ENCODE measurements at regions not wholly inside any gene's neighbourhood (a gene's known extent, or its start where the extent isn't known, plus 50 kb on each side); places are given as distances from the start of the nearest gene placed in this dataset.

- DNase-seq: no peak
Measured at GRCh38 chr3:168570404-168571155, 474.9 kb upstream of the GOLIM4 start.

DNA sequence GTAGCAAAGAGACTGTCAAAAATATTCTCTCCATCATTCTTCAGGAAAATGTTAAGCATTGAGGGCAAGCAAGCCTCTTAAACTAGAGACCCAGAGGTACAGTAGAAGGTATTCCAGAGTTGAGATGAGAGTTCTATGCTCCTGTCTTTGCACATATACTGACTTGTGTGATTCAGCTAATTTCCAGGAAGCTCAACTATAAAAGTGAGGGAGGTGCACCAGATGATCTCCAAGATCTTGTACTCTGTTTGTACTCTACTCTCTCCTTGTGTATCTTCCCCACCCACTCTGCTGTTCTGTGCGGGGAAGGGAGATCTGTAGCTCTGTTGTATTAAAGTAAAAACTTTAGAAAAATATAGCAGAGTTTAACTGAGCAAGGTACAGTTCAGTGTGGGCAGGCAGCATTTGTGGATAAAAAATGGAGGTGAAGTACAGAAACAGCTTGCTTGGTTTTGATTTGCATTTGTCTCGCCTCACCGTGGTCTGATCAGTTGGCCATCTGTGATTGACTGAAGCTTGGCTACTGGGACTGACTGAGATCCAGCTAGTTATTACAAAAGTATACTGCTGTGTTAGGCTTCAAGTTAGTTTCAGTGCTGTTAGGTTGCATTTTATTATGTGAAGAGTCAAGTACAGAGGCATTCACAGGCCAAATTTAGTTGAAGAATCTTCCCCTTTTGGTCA lies 463.1 kb upstream of the GOLIM4 start:
- no peak for DNase-seq

- no peak for DNase-seq
Measured at GRCh38 chr3:168552251-168552650, 456.5 kb upstream of the GOLIM4 start.

- no peak for DNase-seq
Measured at GRCh38 chr3:168548719-168549118, 453.0 kb upstream of the GOLIM4 start.

DNA sequence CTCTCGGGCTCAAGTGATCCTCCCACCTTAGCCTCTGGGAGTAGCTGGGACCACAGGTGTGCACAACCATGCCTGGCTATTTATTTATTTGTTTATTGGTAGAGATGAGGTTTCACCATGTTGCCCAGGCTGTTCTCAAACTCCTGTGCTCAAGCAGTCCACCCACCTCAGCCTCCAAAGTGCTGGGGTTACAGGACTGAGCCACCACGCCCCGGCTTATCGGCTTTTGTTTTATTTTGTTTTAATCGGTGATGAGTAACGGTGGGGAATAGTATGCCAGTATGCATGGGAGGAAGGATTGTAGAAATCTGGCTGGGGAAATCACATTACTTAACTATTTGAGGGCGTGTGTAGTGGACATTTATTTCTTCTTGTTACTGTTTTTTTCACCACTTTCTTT lies 451.0 kb upstream of the GOLIM4 start:
- no peak for DNase-seq

- no peak for DNase-seq
Measured at GRCh38 chr3:168545591-168545990, 449.9 kb upstream of the GOLIM4 start.

DNA sequence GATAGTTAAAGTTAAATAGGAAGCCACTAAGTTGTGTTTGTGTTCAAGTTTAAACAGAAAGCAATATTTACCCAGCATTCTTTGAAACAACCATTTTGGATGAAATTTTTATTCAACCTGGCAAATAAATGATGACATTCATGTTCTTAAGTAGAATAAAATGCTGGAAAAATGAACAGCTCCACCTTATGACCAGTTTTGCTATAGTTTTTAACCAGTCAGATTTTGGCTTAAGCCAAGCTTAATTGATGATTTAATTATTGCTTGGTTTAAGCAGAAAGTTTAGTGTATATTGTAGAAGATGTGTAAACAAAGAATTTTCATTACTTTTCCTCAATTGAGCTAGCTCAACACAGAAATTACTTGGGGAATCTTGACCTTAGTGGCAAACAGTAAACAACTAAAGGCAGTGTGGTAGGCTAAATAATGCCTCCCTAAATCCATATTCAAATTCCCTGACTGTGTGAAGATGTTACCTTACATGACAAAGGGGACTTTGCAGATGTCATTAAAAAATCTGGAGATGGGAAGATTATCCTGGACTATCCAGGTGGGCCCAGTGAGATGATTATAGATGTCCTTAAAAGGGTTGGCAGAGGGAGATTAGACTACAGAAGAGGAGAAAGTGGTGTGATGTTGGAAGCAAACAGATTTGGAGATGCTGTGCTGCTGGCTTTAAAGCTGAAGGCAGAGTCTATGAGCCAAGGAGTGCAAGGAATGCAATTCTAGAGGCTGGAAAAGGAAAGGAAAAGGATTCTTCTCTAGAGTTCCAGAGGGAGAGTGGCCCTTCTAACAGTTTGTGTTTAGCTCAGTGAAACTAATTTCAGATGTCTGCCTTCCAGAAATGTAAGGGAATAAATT lies 448.6 kb upstream of the GOLIM4 start:
- DNase-seq: no peak

DNA sequence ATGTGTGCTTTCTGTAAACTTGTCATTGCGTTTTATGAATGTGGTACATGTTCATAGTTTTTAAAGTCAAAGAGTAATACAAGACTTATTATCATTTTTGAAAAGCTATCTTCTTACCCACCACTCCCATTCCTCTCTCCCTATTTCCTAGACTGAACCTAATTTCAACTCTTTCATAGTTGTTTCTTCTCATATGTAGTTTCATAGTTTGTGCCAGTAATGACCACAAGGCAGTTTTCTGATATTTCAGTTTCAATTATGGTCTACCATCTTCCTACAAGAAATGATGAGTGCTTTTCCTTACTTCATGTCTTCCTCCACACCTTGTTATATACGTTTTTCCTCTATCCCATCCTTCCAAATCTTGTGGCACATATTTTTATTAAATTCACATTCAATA lies 445.0 kb upstream of the GOLIM4 start:
- no peak for DNase-seq

GRCh38 chr3:168539909-168540308 lies 444.2 kb upstream of the GOLIM4 start:
- no peak for DNase-seq

- no peak for DNase-seq
Measured at GRCh38 chr3:168534761-168535160, 439.0 kb upstream of the GOLIM4 start.

DNA sequence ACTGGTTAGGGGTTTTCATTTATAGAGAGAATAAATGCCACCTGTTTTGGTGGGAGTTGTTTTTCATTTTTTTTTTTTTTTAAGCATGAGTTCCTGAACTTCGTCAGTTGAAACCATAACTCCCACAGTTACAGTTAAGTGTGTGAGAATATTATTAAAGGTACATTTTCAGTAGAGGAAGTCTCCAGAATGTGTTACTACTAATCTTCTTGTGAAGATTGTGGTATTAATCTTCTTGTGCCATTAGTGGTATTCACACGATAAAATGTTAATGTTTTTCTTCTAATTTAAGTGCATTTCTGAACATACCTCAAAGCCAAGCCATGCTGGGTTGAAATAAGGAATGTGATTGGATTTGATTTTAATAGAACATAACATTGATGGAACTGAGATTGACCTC lies 437.9 kb upstream of the GOLIM4 start:
- DNase-seq: no peak

GRCh38 chr3:168532135-168532534 lies 436.4 kb upstream of the GOLIM4 start:
- DNase-seq: no peak

DNA sequence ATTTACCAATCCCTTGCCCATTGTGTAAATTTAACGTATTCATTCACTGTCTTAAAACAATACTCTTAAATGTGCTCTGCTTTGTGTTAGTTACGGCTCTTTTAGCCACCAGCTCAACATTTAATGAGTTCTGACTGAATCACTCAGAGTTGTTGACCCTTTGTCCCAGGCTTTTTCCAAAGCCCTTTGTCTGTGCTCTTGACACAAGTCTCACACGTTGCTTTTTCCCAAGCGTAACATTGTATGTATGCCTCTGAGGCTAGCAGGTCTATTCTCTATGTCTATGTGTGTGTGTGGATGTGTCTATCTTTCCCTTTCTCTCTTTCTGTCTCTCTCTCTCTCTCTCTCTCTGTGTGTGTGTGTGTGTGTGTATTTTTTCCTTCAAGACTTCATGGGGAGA lies 435.4 kb upstream of the GOLIM4 start:
- no peak for DNase-seq

GRCh38 chr3:168524129-168524528 lies 428.4 kb upstream of the GOLIM4 start:
- no peak for DNase-seq

- no peak for DNase-seq
Measured at GRCh38 chr3:168517249-168518071, 421.7 kb upstream of the GOLIM4 start.

DNA sequence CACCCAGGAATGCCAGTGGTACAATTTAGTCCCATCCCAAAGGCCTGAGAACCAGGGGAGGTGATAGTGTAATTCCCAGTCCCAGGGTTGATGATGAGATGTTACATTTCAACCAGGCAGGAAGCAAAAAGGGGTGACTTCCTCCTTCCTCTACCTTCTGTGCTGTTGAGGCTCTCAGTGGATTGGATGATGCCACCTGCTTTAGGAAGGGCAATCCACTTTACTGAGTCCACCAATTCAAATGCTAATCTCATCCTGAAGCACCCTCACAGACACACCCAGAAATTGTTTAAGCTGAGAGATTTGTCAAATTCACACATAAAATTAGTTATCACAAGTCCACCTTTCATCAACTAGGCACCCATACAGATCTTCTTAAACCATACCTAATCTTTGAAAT lies 418.5 kb upstream of the GOLIM4 start:
- no peak for DNase-seq

GRCh38 chr3:168512802-168513201 lies 417.1 kb upstream of the GOLIM4 start:
- no peak for DNase-seq

- no peak for DNase-seq
Measured at GRCh38 chr3:168511428-168512014, 415.8 kb upstream of the GOLIM4 start.

GRCh38 chr3:168506589-168506988 lies 410.9 kb upstream of the GOLIM4 start:
- no peak for DNase-seq

GRCh38 chr3:168501570-168501969 lies 405.8 kb upstream of the GOLIM4 start:
- DNase-seq: no peak

- no peak for DNase-seq
Measured at GRCh38 chr3:168498194-168498593, 402.5 kb upstream of the GOLIM4 start.

DNA sequence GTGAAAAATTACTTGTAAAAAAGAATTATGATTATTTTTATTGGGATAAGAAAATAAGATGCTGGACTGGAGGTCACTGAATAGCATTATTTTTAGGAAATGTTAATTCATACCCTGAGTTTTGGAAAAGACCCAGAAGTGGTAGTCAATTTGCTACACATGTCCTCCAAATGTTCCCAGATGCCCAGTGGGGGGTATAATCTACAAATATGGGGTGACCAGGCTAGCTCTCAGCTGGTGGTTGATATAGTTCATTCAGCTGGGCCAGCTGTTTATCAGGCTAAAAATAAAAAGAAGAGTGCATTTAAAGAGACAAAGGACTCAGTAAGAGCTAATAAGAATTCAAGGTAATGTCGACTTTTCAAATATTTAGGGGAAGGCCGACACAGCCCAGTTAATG lies 402.0 kb upstream of the GOLIM4 start:
- DNase-seq: no peak

Data from DMS79 treated with DMSO at 0.1 percent for 48 hours (cell line).